Fibroblast of lung (primary cell): ENCODE measurements at regions not wholly inside any gene's neighbourhood (a gene's known extent, or its start where the extent isn't known, plus 50 kb on each side); places are given as distances from the start of the nearest gene placed in this dataset.
A peak's percentile ranks its signal among the peaks of the same experiment; 100 is the strongest.

ENCODE experiments used
- DNase-seq, 2 donors: peaks; one replicate each; pipeline versions ENCODE4 v3.0.0 to v3.0.0-alpha.2; 2010; ENCODE audit warnings: low read depth in 2 of 2
- H2AFZ ChIP-seq: 2 replicates; pipeline ENCODE4 v1.5.1; 2012; ENCODE audit warnings: low read length, control low read depth, inconsistent platforms
- H3K27ac ChIP-seq: 2 replicates; pipeline ENCODE4 v1.5.1; 2011; ENCODE audit warnings: low read length, control low read depth; ENCODE audit not compliant: insufficient read depth
- H3K27me3 ChIP-seq: 2 replicates; pipeline ENCODE4 v1.5.1; 2011; ENCODE audit warnings: mild to moderate bottlenecking, low read length; ENCODE audit not compliant: control insufficient read depth, insufficient read depth
- H3K36me3 ChIP-seq: 2 replicates; pipeline ENCODE4 v1.5.1; 2011; ENCODE audit warnings: low read length; ENCODE audit not compliant: control insufficient read depth, insufficient read depth
- H3K4me1 ChIP-seq: 2 replicates; pipeline ENCODE4 v1.5.1; 2011; ENCODE audit warnings: low read length; ENCODE audit not compliant: control insufficient read depth, insufficient read depth; ENCODE audit errors: extremely low read depth
- H3K4me2 ChIP-seq: 2 replicates; pipeline ENCODE4 v1.5.1; 2011; ENCODE audit warnings: low read length, control low read depth; ENCODE audit not compliant: insufficient read depth; ENCODE audit errors: extremely low read depth
- H3K4me3 ChIP-seq, 4 experiments: fragments of 200-600 bp in 1 of 4; sonication (generic) in 1 of 4; replicated peaks in 1 of 4; 2 replicates each; pipeline ENCODE4 v1.5.1; 2011 to 2016; ENCODE audit warnings: low read length in 4 of 4, low read depth in 3 of 4, mild to moderate bottlenecking in 3 of 4, control low read depth in 2 of 4, inconsistent platforms in 1 of 4, mixed read lengths in 1 of 4; ENCODE audit not compliant: insufficient read depth in 1 of 4; ENCODE audit errors: control extremely low read depth in 1 of 4
- H3K79me2 ChIP-seq: 2 replicates; pipeline ENCODE4 v1.5.1; 2012; ENCODE audit warnings: mild to moderate bottlenecking, low read length, inconsistent platforms; ENCODE audit not compliant: control insufficient read depth, insufficient read depth
- H3K9ac ChIP-seq: 2 replicates; pipeline ENCODE4 v1.5.1; 2011; ENCODE audit warnings: mild to moderate bottlenecking, low read length, control low read depth; ENCODE audit not compliant: insufficient read depth
- H3K9me3 ChIP-seq: 2 replicates; pipeline ENCODE4 v1.5.1; 2012; ENCODE audit warnings: low read depth, low read length; ENCODE audit not compliant: control insufficient read depth, insufficient read depth
- H4K20me1 ChIP-seq: 2 replicates; pipeline ENCODE4 v1.5.1; 2011; ENCODE audit warnings: low read length; ENCODE audit not compliant: control insufficient read depth, insufficient read depth; ENCODE audit errors: extremely low read depth
- CTCF ChIP-seq, 2 donors: IDR thresholded peaks in 1 of 2; conservative IDR thresholded peaks in 1 of 2; 1 replicate in 1 of 2; 2 replicates in 1 of 2; pipeline ENCODE4 v1.5.1; 2011 to 2012; ENCODE audit warnings: low read length in 2 of 2, control low read depth in 1 of 2, inconsistent platforms in 1 of 2, low read depth in 1 of 2, mild to moderate bottlenecking in 1 of 2
- EZH2 ChIP-seq: IDR thresholded peaks from 2 replicates; pipeline ENCODE4 v1.5.1; 2012; ENCODE audit warnings: low read length, control low read depth, mild to moderate bottlenecking; ENCODE audit errors: missing control alignments

GRCh38 chr11:80388536-80388935 lies 947.7 kb upstream of the TENM4 start:
- Histone ChIP-seq H3K4me2 (no peak overlapping the region), H3K79me2 (no peaks in the 10 kb centered on the region), H3K36me3 (no peaks in the 10 kb centered on the region), H3K9me3 (no peaks in the 10 kb centered on the region), H3K27ac (no peak overlapping the region), H2AFZ (no peak overlapping the region), H3K4me1 (no peaks in the 10 kb centered on the region), H3K9ac (no peak overlapping the region), H3K27me3 (no peaks in the 10 kb centered on the region), H4K20me1 (no peaks in the 10 kb centered on the region), H3K4me3 (no peak overlapping the region)
- DNase-seq, result peak in 1 of 2 donors; percentile 15
- TF ChIP-seq CTCF (conservative IDR thresholded peaks at IDR 0.05 in 1 of 2, IDR thresholded peaks at IDR 0.05 in 1 of 2; ENCODE audit: low read depth in 1 of 2, low read length in 2 of 2) (no peak), EZH2 (no peak)

- no peaks in the 10 kb centered on the region for H3K4me1 ChIP-seq
- DNase-seq, result no peak
- TF ChIP-seq EZH2, result no peak
- no peak for TF ChIP-seq CTCF (conservative IDR thresholded peaks at IDR 0.05 in 1 of 2, IDR thresholded peaks at IDR 0.05 in 1 of 2; ENCODE audit: low read depth in 1 of 2, low read length in 2 of 2)
These were observed 947.3 kb upstream of the TENM4 start for GRCh38 chr11:80388130-80388529.

GRCh38 chr11:80383655-80384054 lies 942.8 kb upstream of the TENM4 start:
- DNase-seq, result no peak
- no peak overlapping the region for H3K4me3 ChIP-seq

More at GRCh38 chr11:80388130-80388529, 947.3 kb upstream of the TENM4 start:
- no peak overlapping the region for H3K9ac ChIP-seq
- no peaks in the 10 kb centered on the region for H3K27me3 ChIP-seq
- H3K27ac ChIP-seq, result no peak overlapping the region
- no peaks in the 10 kb centered on the region for H3K9me3 ChIP-seq
- no peaks in the 10 kb centered on the region for H3K36me3 ChIP-seq
- H3K4me3 ChIP-seq, result no peak overlapping the region
- H4K20me1 ChIP-seq, result no peaks in the 10 kb centered on the region
- H3K4me2 ChIP-seq, result no peak overlapping the region
- H2AFZ ChIP-seq, result no peak overlapping the region
- H3K79me2 ChIP-seq, result no peaks in the 10 kb centered on the region

More at GRCh38 chr11:80383655-80384054, 942.8 kb upstream of the TENM4 start:
- Histone ChIP-seq H3K36me3 (no peaks in the 10 kb centered on the region), H3K27me3 (no peaks in the 10 kb centered on the region), H2AFZ (no peak overlapping the region), H3K4me1 (no peaks in the 10 kb centered on the region), H3K9me3 (no peaks in the 10 kb centered on the region), H3K79me2 (no peaks in the 10 kb centered on the region), H3K27ac (no peak overlapping the region), H3K9ac (no peak overlapping the region), H4K20me1 (no peaks in the 10 kb centered on the region), H3K4me2 (no peak overlapping the region)
- TF ChIP-seq CTCF (conservative IDR thresholded peaks at IDR 0.05 in 1 of 2, IDR thresholded peaks at IDR 0.05 in 1 of 2; ENCODE audit: low read depth in 1 of 2, low read length in 2 of 2), result no peak
- TF ChIP-seq EZH2, result no peak
